NCI-H748 treated with DMSO at 0.1 percent for 48 hours (cell line): ENCODE measurements at regions not wholly inside any gene's neighbourhood (a gene's known extent, or its start where the extent isn't known, plus 50 kb on each side); places are given as distances from the start of the nearest gene placed in this dataset.

Experiments used
- DNase-seq: peaks from one replicate; lab custom pipeline; 2025; lab: John Stamatoyannopoulos, UW

- no peak for DNase-seq
Observed at GRCh38 chr11:80346353-80347059, 905.7 kb upstream of the TENM4 start.

- no peak for DNase-seq
Observed at GRCh38 chr11:80343436-80343835, 902.6 kb upstream of the TENM4 start.

- DNase-seq, result no peak
Observed at GRCh38 chr11:80338231-80338630, 897.4 kb upstream of the TENM4 start.

- no peak for DNase-seq
Observed at GRCh38 chr11:80331694-80332093, 890.9 kb upstream of the TENM4 start.

GRCh38 chr11:80330264-80330663, 889.4 kb upstream of the TENM4 start:
- no peak for DNase-seq

- no peak for DNase-seq
Observed at GRCh38 chr11:80328774-80329173, 887.9 kb upstream of the TENM4 start.

- no peak for DNase-seq
Observed at GRCh38 chr11:80327956-80328614, 887.3 kb upstream of the TENM4 start.

GRCh38 chr11:80321786-80322185, 881.0 kb upstream of the TENM4 start:
- DNase-seq, result no peak

- no peak for DNase-seq
Observed at GRCh38 chr11:80320765-80321164, 879.9 kb upstream of the TENM4 start.

- peak; percentile 76 for DNase-seq
Observed at GRCh38 chr11:80320226-80320625, 879.4 kb upstream of the TENM4 start.

- no peak for DNase-seq
Observed at GRCh38 chr11:80317612-80318011, 876.8 kb upstream of the TENM4 start.

GRCh38 chr11:80315200-80315599, 874.4 kb upstream of the TENM4 start:
- DNase-seq, result no peak

- no peak for DNase-seq
Observed at GRCh38 chr11:80309301-80309700, 868.5 kb upstream of the TENM4 start.

GRCh38 chr11:80307676-80308075, 866.8 kb upstream of the TENM4 start:
- no peak for DNase-seq

- DNase-seq, result no peak
Observed at GRCh38 chr11:80297858-80298632, 857.2 kb upstream of the TENM4 start.

- no peak for DNase-seq
Observed at GRCh38 chr11:80293293-80293692, 852.5 kb upstream of the TENM4 start.

- no peak for DNase-seq
Observed at GRCh38 chr11:80284946-80285785, 844.3 kb upstream of the TENM4 start.

GRCh38 chr11:80282643-80283042, 841.8 kb upstream of the TENM4 start:
- no peak for DNase-seq

- DNase-seq, result no peak
Observed at GRCh38 chr11:80281194-80281593, 840.4 kb upstream of the TENM4 start.

GRCh38 chr11:80280737-80281136, 839.9 kb upstream of the TENM4 start:
- no peak for DNase-seq

- no peak for DNase-seq
Observed at GRCh38 chr11:80261776-80262175, 820.9 kb upstream of the TENM4 start.
